ENCODE measurements at regions not wholly inside any gene's neighbourhood (a gene's known extent, or its start where the extent isn't known, plus 50 kb on each side); places are given as distances from the start of the nearest gene placed in this dataset.

DNA sequence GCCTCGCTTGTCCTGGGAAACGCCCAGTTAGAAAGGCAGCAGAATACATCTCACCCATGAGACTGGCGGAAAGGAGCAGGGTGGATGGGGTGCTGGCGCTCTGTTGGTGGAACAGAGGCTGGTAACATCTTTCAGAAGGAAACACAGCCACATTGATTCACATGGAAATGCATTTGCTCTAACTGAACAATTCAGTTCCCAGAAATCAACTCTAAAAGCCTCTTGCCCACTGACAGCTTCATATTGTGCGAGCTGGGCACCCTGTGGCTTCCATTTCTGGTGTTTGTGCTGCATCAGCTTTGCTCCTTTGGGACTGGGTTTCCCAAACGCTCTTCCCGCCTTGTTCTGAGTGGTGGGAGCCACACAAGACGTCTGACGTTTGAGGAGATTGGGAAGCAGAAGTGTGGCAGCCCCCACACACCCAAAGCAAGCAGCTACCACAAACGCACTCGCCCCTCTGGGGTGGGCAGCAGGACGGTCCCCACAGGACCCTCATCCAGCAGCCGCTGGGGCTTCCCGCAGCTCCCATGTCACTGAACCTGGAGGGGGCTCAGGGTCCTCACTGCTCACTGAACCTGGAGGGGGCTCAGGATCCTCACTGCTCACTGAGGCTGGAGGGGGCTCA is 229.5 kb downstream of the ERMARD start:
- no peak for DNase-seq (ENCODE audit: low read depth)
- TF ChIP-seq, protein P1, sequence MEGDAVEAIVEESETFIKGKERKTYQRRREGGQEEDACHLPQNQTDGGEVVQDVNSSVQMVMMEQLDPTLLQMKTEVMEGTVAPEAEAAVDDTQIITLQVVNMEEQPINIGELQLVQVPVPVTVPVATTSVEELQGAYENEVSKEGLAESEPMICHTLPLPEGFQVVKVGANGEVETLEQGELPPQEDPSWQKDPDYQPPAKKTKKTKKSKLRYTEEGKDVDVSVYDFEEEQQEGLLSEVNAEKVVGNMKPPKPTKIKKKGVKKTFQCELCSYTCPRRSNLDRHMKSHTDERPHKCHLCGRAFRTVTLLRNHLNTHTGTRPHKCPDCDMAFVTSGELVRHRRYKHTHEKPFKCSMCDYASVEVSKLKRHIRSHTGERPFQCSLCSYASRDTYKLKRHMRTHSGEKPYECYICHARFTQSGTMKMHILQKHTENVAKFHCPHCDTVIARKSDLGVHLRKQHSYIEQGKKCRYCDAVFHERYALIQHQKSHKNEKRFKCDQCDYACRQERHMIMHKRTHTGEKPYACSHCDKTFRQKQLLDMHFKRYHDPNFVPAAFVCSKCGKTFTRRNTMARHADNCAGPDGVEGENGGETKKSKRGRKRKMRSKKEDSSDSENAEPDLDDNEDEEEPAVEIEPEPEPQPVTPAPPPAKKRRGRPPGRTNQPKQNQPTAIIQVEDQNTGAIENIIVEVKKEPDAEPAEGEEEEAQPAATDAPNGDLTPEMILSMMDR (IDR thresholded peaks at IDR 0.05; ENCODE audit: insufficient read depth, low read length) = no peak
- no peak overlapping the region for H3K4me3 ChIP-seq (ENCODE audit: low read depth, low read length)

DNA sequence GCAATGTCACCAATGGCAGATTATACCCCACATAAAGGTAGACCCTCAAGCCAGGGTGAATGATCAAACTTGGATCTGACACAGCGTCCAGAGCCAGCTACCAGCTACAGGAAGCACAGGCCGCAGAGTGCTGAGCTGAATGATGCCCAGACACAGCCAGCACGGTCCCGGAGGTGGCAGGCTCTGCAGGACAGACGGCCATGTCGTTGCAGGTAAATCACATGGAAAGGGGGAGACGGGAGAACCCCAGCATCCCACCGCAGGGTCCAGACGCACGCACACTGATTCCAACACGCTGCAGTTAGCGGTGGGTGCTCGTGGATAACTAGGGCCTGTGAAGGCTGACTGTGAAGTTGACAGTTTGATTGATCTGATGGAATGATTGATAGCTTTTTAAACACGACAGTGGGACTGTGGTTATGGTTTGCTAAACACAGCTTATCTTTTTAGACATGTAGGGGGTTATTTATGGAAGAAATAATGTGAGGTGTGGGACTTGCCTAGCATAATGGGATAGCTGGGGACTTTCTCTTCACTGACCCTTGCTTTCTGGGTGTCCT is 228.5 kb downstream of the ERMARD start:
- DNase-seq (ENCODE audit: low read depth) = no peak
- TF ChIP-seq, protein P1 (IDR thresholded peaks at IDR 0.05; ENCODE audit: insufficient read depth, low read length) = no peak

DNA sequence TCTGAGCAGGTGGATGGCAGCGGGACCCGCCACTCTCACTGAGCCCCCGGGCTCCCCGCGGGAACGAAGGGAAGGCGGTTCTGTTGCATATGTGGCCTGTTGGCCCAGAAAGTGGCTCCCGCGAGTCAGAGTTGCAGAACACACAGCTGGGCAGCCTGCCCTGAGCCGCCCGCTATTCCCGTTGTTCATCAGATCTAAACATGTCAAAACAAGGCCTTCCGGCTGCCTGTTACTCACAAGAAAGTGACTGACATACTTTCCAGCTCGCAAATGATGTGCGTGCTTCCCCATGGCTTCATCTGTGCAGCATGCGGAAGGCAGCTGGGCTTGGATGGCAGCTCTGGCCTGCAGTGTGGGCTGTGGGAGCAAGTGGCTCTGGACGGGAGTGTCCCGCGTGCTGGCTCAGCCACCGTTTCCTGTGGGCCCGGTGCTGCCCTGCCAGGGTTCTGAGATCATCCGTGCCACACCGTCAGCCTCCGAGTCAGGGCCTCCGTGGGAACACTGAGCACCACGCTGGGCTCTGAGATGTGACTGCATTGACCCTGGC is 227.3 kb downstream of the ERMARD start:
- TF ChIP-seq, protein P1 (IDR thresholded peaks at IDR 0.05; ENCODE audit: insufficient read depth, low read length) = no peak
- DNase-seq (ENCODE audit: low read depth) = no peak

More for the DNA sequence above, 228.5 kb downstream of the ERMARD start:
- no peak overlapping the region for H3K4me3 ChIP-seq (ENCODE audit: low read depth, low read length)

DNA sequence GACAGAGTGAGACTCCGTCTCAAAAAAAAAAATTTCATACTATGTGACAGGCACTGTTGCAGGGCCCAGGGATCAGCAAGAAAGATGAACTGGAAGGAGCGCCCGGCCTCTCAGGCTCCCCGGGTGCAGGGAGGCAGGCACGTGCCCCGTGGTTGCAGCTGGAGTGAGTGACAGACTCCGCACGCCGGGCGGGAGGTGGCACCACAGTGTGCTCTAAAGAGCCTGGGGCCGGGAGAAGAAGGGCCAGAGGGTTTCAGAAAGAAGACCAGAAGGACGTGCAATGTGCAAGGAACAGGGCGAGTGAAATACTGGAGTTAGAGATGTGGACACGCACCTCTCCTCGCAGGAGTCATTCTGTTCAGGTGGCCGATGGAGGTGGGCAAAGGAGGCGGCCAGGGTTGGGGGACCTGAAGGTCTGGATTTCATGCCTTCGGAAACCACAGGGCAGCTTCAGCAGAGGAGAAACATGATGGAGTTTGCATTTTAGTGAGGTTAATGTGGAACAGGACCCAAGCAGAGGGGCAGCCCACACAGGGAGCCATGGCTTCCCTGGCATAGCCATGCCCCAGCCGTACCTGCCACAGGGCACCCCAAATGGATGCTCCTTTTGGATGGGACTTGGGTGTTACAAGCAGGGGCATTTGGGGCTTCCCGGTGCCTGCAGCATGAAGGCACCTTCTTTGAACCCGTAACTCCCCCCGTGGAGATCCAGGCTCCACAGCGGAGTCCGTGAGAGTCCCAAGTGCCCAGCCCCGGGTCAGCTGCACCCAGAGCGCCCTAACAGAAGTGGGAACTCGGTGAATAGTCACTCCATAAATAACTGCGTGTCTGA is 226.2 kb downstream of the ERMARD start:
- no peak for DNase-seq (ENCODE audit: low read depth)
- TF ChIP-seq, protein P1 (IDR thresholded peaks at IDR 0.05; ENCODE audit: insufficient read depth, low read length) = no peak
- H3K4me3 ChIP-seq (ENCODE audit: low read depth, low read length) = no peak overlapping the region

More for the DNA sequence above, 227.3 kb downstream of the ERMARD start:
- H3K4me3 ChIP-seq (ENCODE audit: low read depth, low read length) = no peak overlapping the region

DNA sequence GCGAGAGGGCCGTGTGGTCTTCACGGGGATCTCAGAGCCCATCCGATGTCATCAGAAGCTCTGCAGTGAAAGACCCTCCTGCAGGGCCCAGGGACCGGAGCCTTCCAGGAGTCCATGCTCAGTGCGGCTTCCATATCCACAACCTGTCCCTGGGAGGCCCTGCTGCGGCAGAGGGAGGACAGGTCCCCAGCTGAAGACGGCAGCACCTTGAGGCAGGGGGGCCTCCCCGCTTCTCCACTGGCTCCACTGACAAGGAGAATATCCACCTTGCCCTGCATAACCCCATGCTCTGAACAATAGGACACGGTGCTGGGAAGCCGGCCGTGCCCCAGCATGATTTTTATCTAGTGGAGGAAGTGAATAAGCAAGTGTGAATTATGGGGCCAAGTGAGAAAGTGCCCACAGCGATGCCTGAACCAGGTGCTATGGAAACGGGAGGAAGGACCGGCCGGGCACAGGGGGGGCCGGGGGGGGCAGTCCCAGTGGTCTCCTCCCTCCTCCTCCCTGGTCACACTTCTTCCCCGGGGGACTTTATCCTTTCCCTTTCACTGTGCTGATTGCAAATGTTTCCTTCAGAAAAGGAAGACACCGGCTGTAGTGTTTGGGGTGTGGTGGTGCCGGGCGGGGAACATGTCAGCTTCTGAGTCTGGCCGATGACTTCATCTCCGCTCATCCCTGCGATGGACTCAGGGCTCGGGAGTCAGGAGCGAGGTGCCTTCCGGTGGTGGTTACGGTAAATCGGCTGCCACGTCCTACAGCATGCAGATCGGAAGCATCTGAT is 225.1 kb downstream of the ERMARD start:
- H3K4me3 ChIP-seq (ENCODE audit: low read depth, low read length) = no peak overlapping the region
- TF ChIP-seq, protein P1 (IDR thresholded peaks at IDR 0.05; ENCODE audit: insufficient read depth, low read length) = no peak
- no peak for DNase-seq (ENCODE audit: low read depth)

DNA sequence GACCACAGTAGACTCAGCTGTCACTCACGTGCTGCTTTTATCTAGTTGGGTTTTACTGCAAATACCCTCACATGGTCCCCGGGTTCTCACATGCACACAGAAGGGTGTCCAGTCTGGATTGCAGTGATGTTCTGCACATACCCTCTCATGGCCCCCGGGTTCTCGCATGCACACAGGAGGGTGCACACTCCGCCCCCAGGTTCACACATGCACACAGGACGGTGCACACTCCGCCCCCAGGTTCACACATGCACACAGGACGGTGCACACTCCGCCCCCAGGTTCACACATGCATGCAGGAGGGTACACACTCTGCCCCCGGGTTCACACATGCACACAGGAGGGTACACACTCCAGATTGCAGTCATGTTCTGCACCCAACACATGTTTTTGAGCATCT is 224.3 kb downstream of the ERMARD start:
- TF ChIP-seq, protein P1 (IDR thresholded peaks at IDR 0.05; ENCODE audit: insufficient read depth, low read length) = no peak
- no peak overlapping the region for H3K4me3 ChIP-seq (ENCODE audit: low read depth, low read length)
- DNase-seq (ENCODE audit: low read depth) = no peak
